ENCODE measurements at regions not wholly inside any gene's neighbourhood (a gene's known extent, or its start where the extent isn't known, plus 50 kb on each side); places are given as distances from the start of the nearest gene placed in this dataset.

DNA sequence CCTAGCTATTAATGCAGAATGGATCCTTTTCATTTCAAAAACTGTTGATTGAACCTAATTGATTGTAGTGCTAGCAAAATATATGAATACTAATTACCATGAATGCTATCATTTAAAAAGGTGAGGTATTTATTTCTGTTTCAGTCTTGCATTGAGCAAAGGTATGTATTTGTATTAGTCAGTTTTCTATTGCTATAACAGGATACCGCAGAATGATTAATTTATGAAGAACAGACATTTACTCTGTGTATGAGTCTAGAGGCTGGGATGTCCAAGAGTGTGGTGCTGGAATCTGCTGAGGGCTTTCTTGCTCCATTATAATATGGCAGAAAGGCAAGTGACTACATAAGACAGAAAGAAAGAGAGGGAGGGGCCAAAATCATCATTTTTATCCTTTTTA is 199.2 kb downstream of the KIF20B start:
- no peaks in the 10 kb centered on the region for H3K9me3 ChIP-seq (ENCODE audit: low read length)
- no peaks in the 10 kb centered on the region for H3K36me3 ChIP-seq (ENCODE audit: insufficient read depth, low read length)
- H3K4me1 ChIP-seq (ENCODE audit: insufficient read depth, low read length, poor library complexity, severe bottlenecking) = no peaks in the 10 kb centered on the region
- intact Hi-C loops (cut with micrococcal nuclease; ENCODE audit: unreplicated experiment) = no loop called here
- no peaks in the 10 kb centered on the region for H4K20me1 ChIP-seq (ENCODE audit: insufficient read depth, low read length)
- TF ChIP-seq, protein P1, sequence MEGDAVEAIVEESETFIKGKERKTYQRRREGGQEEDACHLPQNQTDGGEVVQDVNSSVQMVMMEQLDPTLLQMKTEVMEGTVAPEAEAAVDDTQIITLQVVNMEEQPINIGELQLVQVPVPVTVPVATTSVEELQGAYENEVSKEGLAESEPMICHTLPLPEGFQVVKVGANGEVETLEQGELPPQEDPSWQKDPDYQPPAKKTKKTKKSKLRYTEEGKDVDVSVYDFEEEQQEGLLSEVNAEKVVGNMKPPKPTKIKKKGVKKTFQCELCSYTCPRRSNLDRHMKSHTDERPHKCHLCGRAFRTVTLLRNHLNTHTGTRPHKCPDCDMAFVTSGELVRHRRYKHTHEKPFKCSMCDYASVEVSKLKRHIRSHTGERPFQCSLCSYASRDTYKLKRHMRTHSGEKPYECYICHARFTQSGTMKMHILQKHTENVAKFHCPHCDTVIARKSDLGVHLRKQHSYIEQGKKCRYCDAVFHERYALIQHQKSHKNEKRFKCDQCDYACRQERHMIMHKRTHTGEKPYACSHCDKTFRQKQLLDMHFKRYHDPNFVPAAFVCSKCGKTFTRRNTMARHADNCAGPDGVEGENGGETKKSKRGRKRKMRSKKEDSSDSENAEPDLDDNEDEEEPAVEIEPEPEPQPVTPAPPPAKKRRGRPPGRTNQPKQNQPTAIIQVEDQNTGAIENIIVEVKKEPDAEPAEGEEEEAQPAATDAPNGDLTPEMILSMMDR (conservative IDR thresholded peaks at IDR 0.05; ENCODE audit: low read length) = no peak
- DNase-seq (ENCODE audit: low spot score) = no peak
- no peak overlapping the region for H3K4me3 ChIP-seq (ENCODE audit: low read depth, low read length, poor library complexity, severe bottlenecking)
- POLR2A ChIA-PET = no interaction called here
- no peak overlapping the region for H3K4me2 ChIP-seq (ENCODE audit: low read length)
- no TSS peak for BruUV-seq (replicated peaks)
- CTCF ChIA-PET (ENCODE audit: unreplicated experiment) = no interaction called here
- no peaks in the 10 kb centered on the region for H3K9me2 ChIP-seq (ENCODE audit: insufficient read depth, low read length)
- no peak overlapping the region for H2AFZ ChIP-seq (ENCODE audit: low read length)
- H3K79me2 ChIP-seq (ENCODE audit: insufficient read depth, low read depth, low read length) = no peaks in the 10 kb centered on the region
- no peak overlapping the region for H3K27ac ChIP-seq (ENCODE audit: low read depth, low read length, poor library complexity, severe bottlenecking)

DNA sequence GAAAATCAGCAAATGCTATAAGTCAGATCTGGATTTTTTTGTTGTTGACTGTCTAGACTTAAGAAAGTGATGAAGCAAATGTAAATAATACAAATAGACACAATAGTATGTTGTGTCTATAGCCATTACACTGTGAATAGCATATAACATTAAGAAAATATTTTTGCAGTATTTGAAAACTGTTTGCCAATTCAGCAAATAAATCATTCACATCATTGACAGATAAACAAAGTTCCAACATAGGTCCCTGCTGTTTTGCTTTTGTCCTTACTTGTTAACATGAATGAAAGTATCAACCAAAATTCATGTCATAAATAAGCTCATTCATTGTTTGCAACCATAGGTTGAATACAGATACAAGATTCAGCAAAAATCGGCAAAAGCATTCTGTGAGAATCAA is 200.5 kb downstream of the KIF20B start:
- TF ChIP-seq EZH2phosphoT487 (IDR thresholded peaks at IDR 0.05; ENCODE audit: borderline replicate concordance, low read depth, low read length) = no peak
- TF ChIP-seq, protein P1 (conservative IDR thresholded peaks at IDR 0.05; ENCODE audit: low read length) = no peak
- intact Hi-C loops (cut with micrococcal nuclease; ENCODE audit: unreplicated experiment) = no loop called here
- CTCF ChIA-PET (ENCODE audit: unreplicated experiment) = no interaction called here

DNA sequence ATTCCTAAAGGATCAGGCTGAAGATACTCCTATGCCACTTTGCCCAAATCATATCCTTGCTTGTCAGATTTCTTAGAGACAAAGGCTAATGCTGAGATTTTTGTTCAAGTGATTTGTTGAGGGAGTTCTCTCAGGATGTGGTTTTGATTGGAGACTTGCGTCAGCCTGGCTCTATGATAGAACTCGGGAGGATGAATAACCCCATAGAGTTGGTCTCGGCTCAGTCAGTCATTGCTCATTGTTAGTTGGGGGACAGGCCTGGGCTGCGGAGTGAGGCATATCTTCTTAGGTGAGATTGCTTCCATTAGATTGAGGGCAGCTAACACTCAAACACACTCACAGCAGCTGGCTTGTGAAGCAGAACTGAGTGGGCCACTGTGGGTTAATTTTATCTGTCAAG is 203.4 kb downstream of the KIF20B start:
- no peaks in the 10 kb centered on the region for H3K9me2 ChIP-seq (ENCODE audit: insufficient read depth, low read length)
- POLR2A ChIA-PET = no interaction called here
- CTCF ChIA-PET (ENCODE audit: unreplicated experiment) = no interaction called here

More for the DNA sequence above, 200.5 kb downstream of the KIF20B start:
- POLR2A ChIA-PET = interaction anchor here (1.5 kb wide), 1 partner anchor 48 kb away, joined by 3 read pairs; no protein-coding TSS in a partner anchor
- H3K4me1 ChIP-seq (ENCODE audit: insufficient read depth, low read length, poor library complexity, severe bottlenecking) = no peaks in the 10 kb centered on the region
- no peaks in the 10 kb centered on the region for H4K20me1 ChIP-seq (ENCODE audit: insufficient read depth, low read length)
- H3K9me2 ChIP-seq (ENCODE audit: insufficient read depth, low read length) = no peaks in the 10 kb centered on the region
- no peaks in the 10 kb centered on the region for H3K36me3 ChIP-seq (ENCODE audit: insufficient read depth, low read length)
- H3K4me3 ChIP-seq (ENCODE audit: low read depth, low read length, poor library complexity, severe bottlenecking) = no peak overlapping the region
- H3K27ac ChIP-seq (ENCODE audit: low read depth, low read length, poor library complexity, severe bottlenecking) = no peak overlapping the region
- no peaks in the 10 kb centered on the region for H3K9me3 ChIP-seq (ENCODE audit: low read length)
- H3K79me2 ChIP-seq (ENCODE audit: insufficient read depth, low read depth, low read length) = no peaks in the 10 kb centered on the region
- no peak overlapping the region for H2AFZ ChIP-seq (ENCODE audit: low read length)
- no TSS peak for BruUV-seq (replicated peaks)
- DNase-seq (ENCODE audit: low spot score) = no peak
- no peak overlapping the region for H3K4me2 ChIP-seq (ENCODE audit: low read length)

More for the DNA sequence above, 203.4 kb downstream of the KIF20B start:
- Histone ChIP-seq H2AFZ (ENCODE audit: low read length) (no peak overlapping the region), H3K36me3 (ENCODE audit: insufficient read depth, low read length) (no peaks in the 10 kb centered on the region), H3K4me2 (ENCODE audit: low read length) (no peak overlapping the region), H3K27ac (ENCODE audit: low read depth, low read length, poor library complexity, severe bottlenecking) (no peak overlapping the region), H3K4me1 (ENCODE audit: insufficient read depth, low read length, poor library complexity, severe bottlenecking) (no peaks in the 10 kb centered on the region), H3K9me3 (ENCODE audit: low read length) (no peaks in the 10 kb centered on the region), H4K20me1 (ENCODE audit: insufficient read depth, low read length) (no peaks in the 10 kb centered on the region), H3K79me2 (ENCODE audit: insufficient read depth, low read depth, low read length) (no peaks in the 10 kb centered on the region), H3K4me3 (ENCODE audit: low read depth, low read length, poor library complexity, severe bottlenecking) (no peak overlapping the region)
- DNase-seq (ENCODE audit: low spot score) = no peak
- no TSS peak for BruUV-seq (replicated peaks)
- TF ChIP-seq EZH2phosphoT487 (IDR thresholded peaks at IDR 0.05; ENCODE audit: borderline replicate concordance, low read depth, low read length) = no peak
- TF ChIP-seq, protein P1 (conservative IDR thresholded peaks at IDR 0.05; ENCODE audit: low read length) = no peak
- intact Hi-C loops (cut with micrococcal nuclease; ENCODE audit: unreplicated experiment) = no loop called here

Measured in OCI-LY7 (cell line).